A549 (cell line): ENCODE measurements at regions not wholly inside any gene's neighbourhood (a gene's known extent, or its start where the extent isn't known, plus 50 kb on each side); places are given as distances from the start of the nearest gene placed in this dataset.

Source experiments
- small RNA-seq, 6 experiments: library from RNA; depleted of rRNA; stranded (forward); fragments of <200 nt; gene quantifications; one replicate each; pipeline ENCODE3, GENCODE V24; 2012

Small RNAs in the stretch of these regions (small RNA-seq; reads per million reads assigned to genes)
- gene RF00322 (0 reads per million in 6 experiments), gene RNU6-499P (0 reads per million in 6 experiments)
